HepG2 (cell line): ENCODE measurements at regions not wholly inside any gene's neighbourhood (a gene's known extent, or its start where the extent isn't known, plus 50 kb on each side); places are given as distances from the start of the nearest gene placed in this dataset.

Source experiments
- ATAC-seq: fragments of 200-7000 bp; cut with Tn5 transposase; 3 replicates; pipeline ENCODE4 v1.9.1; 2020; ENCODE audit warnings: mild to moderate bottlenecking, moderate library complexity
- BruUV-seq: library from RNA; stranded (reverse); fragments of 400-500 nt; replicated peaks from 2 replicates; lab custom pipeline; 2021; lab: Mats Ljungman, UMichigan
- CTCF ChIA-PET: fragments of 300-600 bp; formaldehyde crosslinking; extraction: SDS; loops from one replicate; lab custom pipeline; 2021; ENCODE audit warnings: low total read pairs, inconsistent platforms, low intra/inter-chr PET ratio; lab: Yijun Ruan, JAX
- POLR2A ChIA-PET: fragments of 350-600 bp; sonication (Branson Sonifier 250); formaldehyde crosslinking; loops from one replicate; lab custom pipeline; 2020; ENCODE audit warnings: antibody characterized with exemption, inconsistent platforms; lab: Yijun Ruan, JAX
- DNase-seq: peaks from one replicate; pipeline ENCODE4 v3.0.0-alpha.2; 2015; ENCODE audit warnings: low spot score
- FAIRE-seq: peaks from 3 replicates; lab custom pipeline; 2011; peaks lifted over from hg19 to GRCh38; lab: Jason Lieb, UNC
- H2AFZ ChIP-seq: one replicate; pipeline ENCODE4 v1.6.1; 2011; ENCODE audit warnings: low read length, inconsistent platforms
- H3K27ac ChIP-seq: fragments of 300-600 bp; 3 replicates; pipeline ENCODE4 v1.8.0; 2011; ENCODE audit warnings: mixed run types, mild to moderate bottlenecking, mixed read lengths, low read length, inconsistent platforms; ENCODE audit not compliant: insufficient read depth; ENCODE audit errors: extremely low read length
- H3K27me3 ChIP-seq, 2 experiments: fragments of 200-600 bp in 1 of 2; 2 replicates in 1 of 2; 3 replicates in 1 of 2; pipeline versions ENCODE4 v1.6.0 to v1.8.0; 2011; ENCODE audit warnings: low read length in 2 of 2, mild to moderate bottlenecking in 2 of 2, moderate library complexity in 2 of 2, inconsistent platforms in 1 of 2; ENCODE audit not compliant: insufficient read depth in 2 of 2, control insufficient read depth in 1 of 2
- H3K36me3 ChIP-seq, 2 experiments: fragments of 200-600 bp in 1 of 2; replicated peaks in 1 of 2; 2 replicates in 1 of 2; 3 replicates in 1 of 2; pipeline versions ENCODE4 v1.5.1 to v1.8.0; 2011; ENCODE audit warnings: low read length in 2 of 2, inconsistent platforms in 1 of 2; ENCODE audit not compliant: insufficient read depth in 2 of 2, control insufficient read depth in 1 of 2
- H3K4me1 ChIP-seq: 2 replicates; pipeline ENCODE4 v1.5.1; 2012; ENCODE audit warnings: low read length, inconsistent platforms; ENCODE audit not compliant: insufficient read depth
- H3K4me2 ChIP-seq: 2 replicates; pipeline ENCODE4 v1.6.0; 2011; ENCODE audit warnings: low read depth, low read length, inconsistent platforms
- H3K4me3 ChIP-seq, 3 experiments: fragments of 200-600 bp in 1 of 3; sonication (generic), shearing (Covaris generic) in 1 of 3; replicated peaks in 1 of 3; 2 replicates each; pipeline ENCODE4 v1.5.1; 2011 to 2016; ENCODE audit warnings: low read length in 3 of 3, inconsistent platforms in 2 of 3, low read depth in 2 of 3, mild to moderate bottlenecking in 2 of 3, control low read depth in 1 of 3, mixed read lengths in 1 of 3; ENCODE audit not compliant: insufficient read depth in 1 of 3
- H3K79me2 ChIP-seq: one replicate; pipeline ENCODE4 v1.6.1; 2011; ENCODE audit warnings: low read length, inconsistent platforms; ENCODE audit not compliant: insufficient read depth
- H3K9ac ChIP-seq: 2 replicates; pipeline ENCODE4 v1.6.0; 2011; ENCODE audit warnings: mild to moderate bottlenecking, low read depth, low read length, inconsistent platforms; ENCODE audit not compliant: insufficient read depth
- H3K9me3 ChIP-seq: 2 replicates; pipeline ENCODE4 v1.5.1; 2012; ENCODE audit warnings: mild to moderate bottlenecking, low read length
- H4K20me1 ChIP-seq: 2 replicates; pipeline ENCODE4 v1.6.0; 2011; ENCODE audit warnings: inconsistent platforms, mild to moderate bottlenecking, low read length, moderate library complexity; ENCODE audit not compliant: insufficient read depth
- MXD3 ChIP-seq: IDR thresholded peaks from 2 replicates; pipeline ENCODE4 v1.6.1; 2016; ENCODE audit warnings: mild to moderate bottlenecking, missing biosample characterization, missing genetic modification reagents
- NR0B2 ChIP-seq: sonication (generic); formaldehyde crosslinking; IDR thresholded peaks from 2 replicates; pipeline ENCODE4 v1.4.0; 2020; ENCODE audit warnings: mild to moderate bottlenecking, missing genetic modification reagents
- ZBTB49 ChIP-seq: sonication (generic); formaldehyde crosslinking; IDR thresholded peaks from 2 replicates; pipeline ENCODE4 v1.4.0; 2020; ENCODE audit warnings: missing genetic modification reagents, borderline replicate concordance
- ZNF713 ChIP-seq: sonication (generic); formaldehyde crosslinking; IDR thresholded peaks from 2 replicates; pipeline ENCODE4 v1.4.0; 2020; ENCODE audit warnings: mild to moderate bottlenecking, missing genetic modification reagents
- WGBS: methylation state at CpG from one replicate; pipeline ENCODE4 v1.1.6; 2017; ENCODE audit warnings: low lambda C conversion rate; 5-methylcytosine and 5-hydroxymethylcytosine counted together
- in situ Hi-C: cut with HindIII; loops from 2 replicates; pipeline ENCODE4 v1.10.0; 2017; ENCODE audit warnings: low pct_unique_long_range_greater_than_20kb; ENCODE audit not compliant: extremely low pct_ligation_motif_present
- intact Hi-C: fragments of 100-400 bp; cut with micrococcal nuclease; formaldehyde crosslinking; loops from one replicate; pipeline ENCODE4 v1.10.0; 2022; ENCODE audit not compliant: unreplicated experiment

DNA sequence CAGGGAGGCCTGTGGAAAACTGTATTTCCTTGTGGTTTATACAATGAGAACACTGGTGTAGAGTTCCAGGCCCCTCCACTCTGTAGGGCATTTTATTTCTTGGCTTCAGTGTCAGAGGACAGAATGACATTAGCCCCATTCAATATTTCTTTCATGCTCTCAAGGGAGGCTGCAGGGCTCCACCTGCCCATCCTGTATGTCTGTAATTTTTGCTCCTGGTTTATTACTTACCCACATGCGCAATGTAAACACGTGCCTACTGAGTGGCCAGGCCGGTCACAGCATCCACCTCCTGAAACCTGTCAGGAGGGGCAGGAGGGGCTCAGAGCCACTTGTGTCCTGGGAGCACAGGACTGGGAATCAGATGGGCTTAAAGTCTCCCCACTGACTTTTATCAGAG, 82.4 kb downstream of the GADD45G start:
- CTCF ChIA-PET, result no interaction called here
- intact Hi-C loops, result no loop called here

More for the DNA sequence above, 82.4 kb downstream of the GADD45G start:
- no TSS peak for BruUV-seq
- Histone ChIP-seq H4K20me1 (no peaks in the 10 kb centered on the region), H3K27me3 (no peaks in the 10 kb centered on the region), H3K27ac (no peak overlapping the region), H3K4me3 (no peak overlapping the region), H3K9me3 (no peaks in the 10 kb centered on the region), H3K79me2 (no peaks in the 10 kb centered on the region), H3K9ac (no peak overlapping the region), H2AFZ (no peak overlapping the region), H3K4me1 (peaks cover 13% of the 10 kb centered on the region; the same call in 1 of the 2 replicates), H3K36me3 (no peaks in the 10 kb centered on the region), H3K4me2 (no peak overlapping the region)
- no peak for ATAC-seq
- no peak for TF ChIP-seq ZBTB49 (CRISPR knock-in tag)
- no peak for TF ChIP-seq NR0B2
- no peak for TF ChIP-seq ZNF713 (CRISPR knock-in tag)
- no peak for TF ChIP-seq MXD3
- FAIRE-seq, result no peak
- in situ Hi-C loops, result no loop called here
- POLR2A ChIA-PET, result no interaction called here
- DNase-seq, result no peak
- 83% methylated on average over 3 of the region's 3 CpGs for WGBS
